Esophagus muscularis mucosa (tissue), 4 donors: ENCODE measurements at regions not wholly inside any gene's neighbourhood (a gene's known extent, or its start where the extent isn't known, plus 50 kb on each side); places are given as distances from the start of the nearest gene placed in this dataset.

Experiments used
- DNase-seq: peaks from one replicate; pipeline ENCODE4 v3.0.0-alpha.2; 2017; ENCODE audit errors: extremely low spot score
- H3K27ac ChIP-seq, 4 donors: fragments of 200-600 bp; sonication (generic); replicated peaks in 1 of 4; 1 replicate in 3 of 4; 2 replicates in 1 of 4; pipeline ENCODE4 v1.5.1; 2016 to 2019; ENCODE audit warnings: mild to moderate bottlenecking in 1 of 4
- H3K27me3 ChIP-seq, 4 donors: fragments of 200-600 bp; sonication (generic); one replicate each; pipeline versions ENCODE4 v1.5.1 to v1.6.0; 2016 to 2019
- H3K36me3 ChIP-seq, 4 donors: fragments of 200-600 bp; sonication (generic); one replicate each; pipeline ENCODE4 v1.5.1; 2016 to 2019
- H3K4me1 ChIP-seq, 4 donors: fragments of 200-600 bp; sonication (generic); one replicate each; pipeline ENCODE4 v1.5.1; 2016 to 2019
- H3K4me3 ChIP-seq, 4 donors: fragments of 200-600 bp; sonication (generic); 1 replicate in 2 of 4; 2 replicates in 2 of 4; pipeline ENCODE4 v1.5.1; 2016 to 2019; ENCODE audit warnings: mild to moderate bottlenecking in 4 of 4, moderate library complexity in 1 of 4
- H3K9me3 ChIP-seq, 4 donors: fragments of 200-600 bp; sonication (generic); 1 replicate in 3 of 4; 2 replicates in 1 of 4; pipeline ENCODE4 v1.5.1; 2016 to 2019
- CTCF ChIP-seq, 3 experiments: fragments of 200-600 bp in 2 of 3; fragments of 450-650 bp in 1 of 3; sonication (generic) in 2 of 3; IDR thresholded peaks; one replicate each; pipeline ENCODE4 v1.5.1; 2017 to 2019; ENCODE audit warnings: antibody characterized with exemption in 3 of 3, mild to moderate bottlenecking in 2 of 3, moderate library complexity in 1 of 3
- EP300 ChIP-seq: sonication (generic); formaldehyde crosslinking; IDR thresholded peaks from one replicate; pipeline ENCODE4 v1.6.1; 2017; ENCODE audit warnings: antibody characterized with exemption
- POLR2A ChIP-seq: fragments of 450-650 bp; IDR thresholded peaks from one replicate; pipeline ENCODE4 v1.6.1; 2017; ENCODE audit warnings: antibody characterized with exemption, moderate library complexity, mild to moderate bottlenecking, low read depth
- POLR2AphosphoS5 ChIP-seq, 2 donors: sonication (generic); formaldehyde crosslinking; IDR thresholded peaks; one replicate each; pipeline ENCODE4 v1.6.1; 2017; ENCODE audit warnings: antibody characterized with exemption in 2 of 2
- WGBS: methylation state at CpG from one replicate; pipeline ENCODE4 v1.1.5; 2018; 5-methylcytosine and 5-hydroxymethylcytosine counted together
- intact Hi-C: fragments of 100-400 bp; cut with DNase I; formaldehyde crosslinking; loops from one replicate; pipeline ENCODE4 v1.15.1; 2023

GRCh38 chr2:196238836-196239380, 67.5 kb upstream of the STK17B start:
- 78% methylated on average over 2 of the region's 2 CpGs for WGBS
- Histone ChIP-seq H3K27ac (peak overlapping the region in 1 of 4 donors; percentile 58), H3K27me3 (no peaks in the 10 kb centered on the region), H3K4me1 (peaks cover 0 to 15% (median 8%) of the 10 kb centered on the region in 4 donors), H3K9me3 (no peaks in the 10 kb centered on the region), H3K4me3 (no peak overlapping the region), H3K36me3 (peaks cover 0 to 59% (median 0%) of the 10 kb centered on the region in 4 donors)
- intact Hi-C loops = no loop called here
- no peak for DNase-seq
- TF ChIP-seq POLR2AphosphoS5 (IDR thresholded peaks at IDR 0.05) (no peak), CTCF (IDR thresholded peaks at IDR 0.05) (no peak), POLR2A (no peak), EP300 (no peak)

- peak; percentile 16 to 53 for TF ChIP-seq POLR2AphosphoS5 (IDR thresholded peaks at IDR 0.05)
- no peak for TF ChIP-seq POLR2A
- DNase-seq = no peak
- Histone ChIP-seq H3K27me3 (no peaks in the 10 kb centered on the region), H3K9me3 (no peaks in the 10 kb centered on the region), H3K4me1 (peaks cover 0 to 11% (median 7%) of the 10 kb centered on the region in 4 donors), H3K4me3 (no peak overlapping the region), H3K36me3 (peaks cover 0 to 65% (median 0%) of the 10 kb centered on the region in 4 donors), H3K27ac (peak overlapping the region; percentile 22 to 66 (median 58))
- intact Hi-C loops = no loop called here
- WGBS = 67% methylated on average over 10 of the region's 10 CpGs
Observed at GRCh38 chr2:196239622-196240587, 68.5 kb upstream of the STK17B start.

- H3K4me3 ChIP-seq = no peak overlapping the region
- intact Hi-C loops = no loop called here
- no peak for DNase-seq
- WGBS = 89% methylated on average over 3 of the region's 3 CpGs
- peaks cover 0 to 65% (median 0%) of the 10 kb centered on the region in 4 donors for H3K36me3 ChIP-seq
- peak overlapping the region in 2 of 4 donors; percentile 15 to 50 for H3K27ac ChIP-seq
- TF ChIP-seq EP300 (no peak), POLR2AphosphoS5 (IDR thresholded peaks at IDR 0.05) (no peak), POLR2A (no peak), CTCF (IDR thresholded peaks at IDR 0.05) (no peak)
- H3K27me3 ChIP-seq = no peaks in the 10 kb centered on the region
- H3K9me3 ChIP-seq = no peaks in the 10 kb centered on the region
- peaks cover 0 to 11% (median 7%) of the 10 kb centered on the region in 4 donors for H3K4me1 ChIP-seq
Observed at GRCh38 chr2:196241175-196241574, 69.8 kb upstream of the STK17B start.

GRCh38 chr2:196242131-196242620, 70.8 kb upstream of the STK17B start:
- H3K27ac ChIP-seq = peak overlapping the region in 2 of 4 donors; percentile 15 to 25
- TF ChIP-seq POLR2A (no peak), EP300 (no peak), POLR2AphosphoS5 (IDR thresholded peaks at IDR 0.05) (no peak), CTCF (IDR thresholded peaks at IDR 0.05) (no peak)
- H3K9me3 ChIP-seq = no peaks in the 10 kb centered on the region
- H3K27me3 ChIP-seq = no peaks in the 10 kb centered on the region
- no peak for DNase-seq
- H3K36me3 ChIP-seq = peaks cover 0 to 57% (median 0%) of the 10 kb centered on the region in 4 donors
- peaks cover 3 to 13% (median 8%) of the 10 kb centered on the region in 4 donors for H3K4me1 ChIP-seq
- 84% methylated on average over 7 of the region's 7 CpGs for WGBS
- no peak overlapping the region for H3K4me3 ChIP-seq
- intact Hi-C loops = no loop called here

GRCh38 chr2:196244516-196244915, 73.1 kb upstream of the STK17B start:
- Histone ChIP-seq H3K27ac (no peak overlapping the region), H3K9me3 (no peaks in the 10 kb centered on the region), H3K4me1 (peaks cover 6 to 25% (median 14%) of the 10 kb centered on the region in 4 donors), H3K27me3 (no peaks in the 10 kb centered on the region), H3K36me3 (peaks cover 0 to 42% (median 0%) of the 10 kb centered on the region in 4 donors), H3K4me3 (no peak overlapping the region)
- DNase-seq = no peak
- intact Hi-C loops = no loop called here
- TF ChIP-seq POLR2A (no peak), CTCF (IDR thresholded peaks at IDR 0.05) (no peak), POLR2AphosphoS5 (IDR thresholded peaks at IDR 0.05) (no peak), EP300 (no peak)
- WGBS = 92% methylated on average over 2 of the region's 2 CpGs
